DMS114 treated with DMSO at 0.1 percent for 48 hours (cell line): ENCODE measurements at regions not wholly inside any gene's neighbourhood (a gene's known extent, or its start where the extent isn't known, plus 50 kb on each side); places are given as distances from the start of the nearest gene placed in this dataset.
"Not testable (repeated sequence)": the region's sequence is repeated elsewhere in the genome, so short reads cannot be mapped to it uniquely, and the experiment has no call there.

Experiments
- DNase-seq: peaks from one replicate; lab custom pipeline; 2025; ENCODE audit not compliant: unreplicated experiment; lab: John Stamatoyannopoulos, UW

GRCh38 chr6:67916399-67916798, 718.7 kb upstream of the ADGRB3 start:
- no peak for DNase-seq

- DNase-seq: no peak
Measured at GRCh38 chr6:67914419-67914818, 720.7 kb upstream of the ADGRB3 start.

GRCh38 chr6:67909354-67909753, 725.7 kb upstream of the ADGRB3 start:
- DNase-seq: no peak

GRCh38 chr6:67908379-67908778, 726.7 kb upstream of the ADGRB3 start:
- no peak for DNase-seq

GRCh38 chr6:67904735-67905134, 730.3 kb upstream of the ADGRB3 start:
- DNase-seq: not testable (repeated sequence)

GRCh38 chr6:67898875-67899274, 736.2 kb upstream of the ADGRB3 start:
- no peak for DNase-seq

- no peak for DNase-seq
Measured at GRCh38 chr6:67897998-67898607, 737.0 kb upstream of the ADGRB3 start.

GRCh38 chr6:67896476-67896875, 738.6 kb upstream of the ADGRB3 start:
- DNase-seq: no peak

- no peak for DNase-seq
Measured at GRCh38 chr6:67889682-67889995, 745.4 kb upstream of the ADGRB3 start.

- no peak for DNase-seq
Measured at GRCh38 chr6:67888886-67889681, 746.0 kb upstream of the ADGRB3 start.

GRCh38 chr6:67888546-67888885, 746.6 kb upstream of the ADGRB3 start:
- DNase-seq: no peak

- no peak for DNase-seq
Measured at GRCh38 chr6:67887747-67888545, 747.1 kb upstream of the ADGRB3 start.

- no peak for DNase-seq
Measured at GRCh38 chr6:67887419-67887746, 747.7 kb upstream of the ADGRB3 start.

- DNase-seq: no peak
Measured at GRCh38 chr6:67886840-67887292, 748.2 kb upstream of the ADGRB3 start.

GRCh38 chr6:67886036-67886707, 748.9 kb upstream of the ADGRB3 start:
- no peak for DNase-seq

GRCh38 chr6:67885081-67886033, 749.7 kb upstream of the ADGRB3 start:
- DNase-seq: no peak

GRCh38 chr6:67884442-67884841, 750.6 kb upstream of the ADGRB3 start:
- no peak for DNase-seq

GRCh38 chr6:67883500-67884366, 751.3 kb upstream of the ADGRB3 start:
- DNase-seq: no peak

- no peak for DNase-seq
Measured at GRCh38 chr6:67882436-67883311, 752.4 kb upstream of the ADGRB3 start.
